DND-41 (cell line): ENCODE measurements at regions not wholly inside any gene's neighbourhood (a gene's known extent, or its start where the extent isn't known, plus 50 kb on each side); places are given as distances from the start of the nearest gene placed in this dataset.

Experiments
- EZH2 ChIP-seq: IDR thresholded peaks from 3 replicates; pipeline ENCODE4 v1.6.1; 2012; ENCODE audit warnings: borderline replicate concordance, low read depth, mild to moderate bottlenecking, moderate library complexity, low read length, inconsistent platforms; ENCODE audit not compliant: severe bottlenecking
- TF ChIP-seq, protein P1 (sequence below): IDR thresholded peaks from 2 replicates; pipeline ENCODE4 v1.5.1; 2012; ENCODE audit warnings: borderline replicate concordance, low read length, moderate library complexity, mild to moderate bottlenecking; ENCODE audit not compliant: poor library complexity, severe bottlenecking; ENCODE audit errors: extremely low read depth

DNA sequence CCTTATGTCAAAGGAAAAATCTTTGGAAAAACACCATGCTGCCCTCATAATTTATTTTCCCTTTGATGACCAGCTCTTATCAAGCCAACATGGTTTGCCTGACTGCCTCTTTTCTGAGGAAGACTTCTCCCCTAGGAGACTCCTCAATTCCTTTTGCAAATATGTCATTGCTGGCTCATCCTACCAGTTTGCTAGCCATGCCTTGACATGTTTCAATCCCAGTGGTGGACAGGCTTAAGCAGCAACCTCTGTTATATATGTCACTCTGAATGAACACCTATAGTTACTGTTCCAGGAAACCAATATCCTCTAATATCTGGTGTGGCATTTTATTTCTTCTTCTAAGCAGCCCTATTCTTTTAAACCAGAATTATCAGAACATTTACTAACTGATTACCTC lies 615.8 kb downstream of the HTR1A start:
- TF ChIP-seq, protein P1, sequence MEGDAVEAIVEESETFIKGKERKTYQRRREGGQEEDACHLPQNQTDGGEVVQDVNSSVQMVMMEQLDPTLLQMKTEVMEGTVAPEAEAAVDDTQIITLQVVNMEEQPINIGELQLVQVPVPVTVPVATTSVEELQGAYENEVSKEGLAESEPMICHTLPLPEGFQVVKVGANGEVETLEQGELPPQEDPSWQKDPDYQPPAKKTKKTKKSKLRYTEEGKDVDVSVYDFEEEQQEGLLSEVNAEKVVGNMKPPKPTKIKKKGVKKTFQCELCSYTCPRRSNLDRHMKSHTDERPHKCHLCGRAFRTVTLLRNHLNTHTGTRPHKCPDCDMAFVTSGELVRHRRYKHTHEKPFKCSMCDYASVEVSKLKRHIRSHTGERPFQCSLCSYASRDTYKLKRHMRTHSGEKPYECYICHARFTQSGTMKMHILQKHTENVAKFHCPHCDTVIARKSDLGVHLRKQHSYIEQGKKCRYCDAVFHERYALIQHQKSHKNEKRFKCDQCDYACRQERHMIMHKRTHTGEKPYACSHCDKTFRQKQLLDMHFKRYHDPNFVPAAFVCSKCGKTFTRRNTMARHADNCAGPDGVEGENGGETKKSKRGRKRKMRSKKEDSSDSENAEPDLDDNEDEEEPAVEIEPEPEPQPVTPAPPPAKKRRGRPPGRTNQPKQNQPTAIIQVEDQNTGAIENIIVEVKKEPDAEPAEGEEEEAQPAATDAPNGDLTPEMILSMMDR: no peak
- TF ChIP-seq EZH2: no peak
